ENCODE measurements at regions not wholly inside any gene's neighbourhood (a gene's known extent, or its start where the extent isn't known, plus 50 kb on each side); places are given as distances from the start of the nearest gene placed in this dataset.
"Not testable (repeated sequence)": the region's sequence is repeated elsewhere in the genome, so short reads cannot be mapped to it uniquely, and the experiment has no call there.

GRCh38 chr12:60212159-60213000, 616.6 kb downstream of the SLC16A7 start:
- WGBS, 2 experiments (ENCODE audit: low coverage in 1 of 2, low lambda C conversion rate in 2 of 2, missing lambda C conversion rate in 2 of 2): 76 to 84% methylated on average over 3 of the region's 3 CpGs

GRCh38 chr12:60213272-60213671, 617.4 kb downstream of the SLC16A7 start:
- in situ Hi-C loops (cut with MboI); H3K9ac ChIP-seq; H3K36me3 ChIP-seq (ENCODE audit: low read depth); H3F3A ChIP-seq (ENCODE audit: insufficient read depth); H3K27ac ChIP-seq; H3K27me3 ChIP-seq (replicated peaks; ENCODE audit: insufficient read depth); H3K4me3 ChIP-seq; H2AFZ ChIP-seq; H3K4me1 ChIP-seq (ENCODE audit: insufficient read depth); H3K79me2 ChIP-seq (ENCODE audit: insufficient read depth); H3K9me2 ChIP-seq (ENCODE audit: insufficient read depth); H4K20me1 ChIP-seq (ENCODE audit: insufficient read depth); H3K9me3 ChIP-seq (ENCODE audit: low read depth); DNase-seq; H3K4me2 ChIP-seq (ENCODE audit: unreplicated experiment): not testable (repeated sequence)
- WGBS, 2 experiments (ENCODE audit: low coverage in 1 of 2, low lambda C conversion rate in 2 of 2, missing lambda C conversion rate in 2 of 2): 75 to 76% methylated on average over 3 of the region's 3 CpGs

More at GRCh38 chr12:60212159-60213000, 616.6 kb downstream of the SLC16A7 start:
- Histone ChIP-seq H3K4me2 (ENCODE audit: unreplicated experiment) (no peak overlapping the region), H3K27me3 (replicated peaks; ENCODE audit: insufficient read depth) (no peaks in the 10 kb centered on the region), H3K9me3 (ENCODE audit: low read depth) (peaks cover 3% of the 10 kb centered on the region), H2AFZ (no peak overlapping the region), H4K20me1 (ENCODE audit: insufficient read depth) (no peaks in the 10 kb centered on the region), H3K4me3 (no peak overlapping the region), H3K79me2 (ENCODE audit: insufficient read depth) (no peaks in the 10 kb centered on the region), H3K9ac (no peak overlapping the region), H3K27ac (no peak overlapping the region), H3K9me2 (ENCODE audit: insufficient read depth) (no peaks in the 10 kb centered on the region), H3K36me3 (ENCODE audit: low read depth) (no peaks in the 10 kb centered on the region), H3F3A (ENCODE audit: insufficient read depth) (no peaks in the 10 kb centered on the region), H3K4me1 (ENCODE audit: insufficient read depth) (no peaks in the 10 kb centered on the region)
- no peak for DNase-seq
- in situ Hi-C loops (cut with MboI): no loop called here
- TF ChIP-seq EZH2 (IDR thresholded peaks at IDR 0.05; ENCODE audit: insufficient read depth, poor library complexity, severe bottlenecking) (no peak), EZH2phosphoT487 (IDR thresholded peaks at IDR 0.05; ENCODE audit: insufficient read depth, low read depth) (no peak)

GRCh38 chr12:60216226-60216625, 620.4 kb downstream of the SLC16A7 start:
- H3K4me2 ChIP-seq (ENCODE audit: unreplicated experiment): no peak overlapping the region
- H2AFZ ChIP-seq: no peak overlapping the region; the same call in 1 of the 2 replicates
- no peaks in the 10 kb centered on the region for H3F3A ChIP-seq (ENCODE audit: insufficient read depth)
- 86% methylated on average over 5 of the region's 5 CpGs for WGBS, 2 experiments (ENCODE audit: low coverage in 1 of 2, low lambda C conversion rate in 2 of 2, missing lambda C conversion rate in 2 of 2)
- H3K4me1 ChIP-seq (ENCODE audit: insufficient read depth): no peaks in the 10 kb centered on the region
- peaks cover 3% of the 10 kb centered on the region for H3K9me3 ChIP-seq (ENCODE audit: low read depth)
- H3K27me3 ChIP-seq (replicated peaks; ENCODE audit: insufficient read depth): no peaks in the 10 kb centered on the region
- H3K36me3 ChIP-seq (ENCODE audit: low read depth): no peaks in the 10 kb centered on the region
- no peak overlapping the region for H3K9ac ChIP-seq
- H4K20me1 ChIP-seq (ENCODE audit: insufficient read depth): no peaks in the 10 kb centered on the region
- no peak for TF ChIP-seq EZH2phosphoT487 (IDR thresholded peaks at IDR 0.05; ENCODE audit: insufficient read depth, low read depth)
- TF ChIP-seq EZH2 (IDR thresholded peaks at IDR 0.05; ENCODE audit: insufficient read depth, poor library complexity, severe bottlenecking): no peak
- no peaks in the 10 kb centered on the region for H3K9me2 ChIP-seq (ENCODE audit: insufficient read depth)
- H3K4me3 ChIP-seq: no peak overlapping the region
- DNase-seq: no peak
- in situ Hi-C loops (cut with MboI): no loop called here
- no peaks in the 10 kb centered on the region for H3K79me2 ChIP-seq (ENCODE audit: insufficient read depth)
- no peak overlapping the region for H3K27ac ChIP-seq

- no peaks in the 10 kb centered on the region for H3K36me3 ChIP-seq (ENCODE audit: low read depth)
- no peaks in the 10 kb centered on the region for H4K20me1 ChIP-seq (ENCODE audit: insufficient read depth)
- no peaks in the 10 kb centered on the region for H3K9me2 ChIP-seq (ENCODE audit: insufficient read depth)
- H3K4me3 ChIP-seq: no peak overlapping the region
- no peak overlapping the region for H3K4me2 ChIP-seq (ENCODE audit: unreplicated experiment)
- no peaks in the 10 kb centered on the region for H3F3A ChIP-seq (ENCODE audit: insufficient read depth)
- no peaks in the 10 kb centered on the region for H3K4me1 ChIP-seq (ENCODE audit: insufficient read depth)
- 62 to 63% methylated on average over 4 of the region's 4 CpGs for WGBS, 2 experiments (ENCODE audit: low coverage in 1 of 2, low lambda C conversion rate in 2 of 2, missing lambda C conversion rate in 2 of 2)
- no peak for TF ChIP-seq EZH2 (IDR thresholded peaks at IDR 0.05; ENCODE audit: insufficient read depth, poor library complexity, severe bottlenecking)
- no peak for TF ChIP-seq EZH2phosphoT487 (IDR thresholded peaks at IDR 0.05; ENCODE audit: insufficient read depth, low read depth)
- no peaks in the 10 kb centered on the region for H3K27me3 ChIP-seq (replicated peaks; ENCODE audit: insufficient read depth)
- no peaks in the 10 kb centered on the region for H3K79me2 ChIP-seq (ENCODE audit: insufficient read depth)
- DNase-seq: no peak
- no peak overlapping the region for H3K9ac ChIP-seq
- H2AFZ ChIP-seq: no peak overlapping the region
- in situ Hi-C loops (cut with MboI): no loop called here
- no peaks in the 10 kb centered on the region for H3K9me3 ChIP-seq (ENCODE audit: low read depth)
- H3K27ac ChIP-seq: no peak overlapping the region
These were observed 627.4 kb downstream of the SLC16A7 start for GRCh38 chr12:60223242-60223641.
